ENCODE measurements at regions not wholly inside any gene's neighbourhood (a gene's known extent, or its start where the extent isn't known, plus 50 kb on each side); places are given as distances from the start of the nearest gene placed in this dataset.
"Not testable (repeated sequence)": the region's sequence is repeated elsewhere in the genome, so short reads cannot be mapped to it uniquely, and the experiment has no call there.

DNA sequence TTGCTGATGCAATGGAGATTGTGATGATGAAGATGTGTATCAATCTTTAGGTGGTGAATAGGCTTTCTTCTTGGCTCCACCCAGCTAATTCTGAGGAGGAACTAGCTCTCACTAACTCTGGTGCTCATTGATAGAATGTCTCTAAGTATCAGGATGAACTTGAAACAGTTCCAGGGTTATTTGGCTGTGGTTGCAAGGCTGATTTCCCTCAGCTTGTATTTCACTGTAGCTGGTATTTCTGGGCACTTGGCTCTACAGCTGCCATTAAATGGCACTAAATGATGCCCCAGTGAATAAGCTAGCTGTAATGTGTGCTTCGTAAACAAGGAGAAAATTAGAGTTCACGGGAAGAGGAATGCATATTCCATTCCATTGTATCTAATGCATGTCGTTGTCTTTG lies 241.2 kb downstream of the RPIA start:
- no peak for DNase-seq (ENCODE audit: low read depth)
- TF ChIP-seq, protein P1, sequence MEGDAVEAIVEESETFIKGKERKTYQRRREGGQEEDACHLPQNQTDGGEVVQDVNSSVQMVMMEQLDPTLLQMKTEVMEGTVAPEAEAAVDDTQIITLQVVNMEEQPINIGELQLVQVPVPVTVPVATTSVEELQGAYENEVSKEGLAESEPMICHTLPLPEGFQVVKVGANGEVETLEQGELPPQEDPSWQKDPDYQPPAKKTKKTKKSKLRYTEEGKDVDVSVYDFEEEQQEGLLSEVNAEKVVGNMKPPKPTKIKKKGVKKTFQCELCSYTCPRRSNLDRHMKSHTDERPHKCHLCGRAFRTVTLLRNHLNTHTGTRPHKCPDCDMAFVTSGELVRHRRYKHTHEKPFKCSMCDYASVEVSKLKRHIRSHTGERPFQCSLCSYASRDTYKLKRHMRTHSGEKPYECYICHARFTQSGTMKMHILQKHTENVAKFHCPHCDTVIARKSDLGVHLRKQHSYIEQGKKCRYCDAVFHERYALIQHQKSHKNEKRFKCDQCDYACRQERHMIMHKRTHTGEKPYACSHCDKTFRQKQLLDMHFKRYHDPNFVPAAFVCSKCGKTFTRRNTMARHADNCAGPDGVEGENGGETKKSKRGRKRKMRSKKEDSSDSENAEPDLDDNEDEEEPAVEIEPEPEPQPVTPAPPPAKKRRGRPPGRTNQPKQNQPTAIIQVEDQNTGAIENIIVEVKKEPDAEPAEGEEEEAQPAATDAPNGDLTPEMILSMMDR (IDR thresholded peaks at IDR 0.05; ENCODE audit: insufficient read depth, low read depth, low read length, missing control alignments): no peak
- H3K4me3 ChIP-seq (ENCODE audit: low read length): no peak overlapping the region

DNA sequence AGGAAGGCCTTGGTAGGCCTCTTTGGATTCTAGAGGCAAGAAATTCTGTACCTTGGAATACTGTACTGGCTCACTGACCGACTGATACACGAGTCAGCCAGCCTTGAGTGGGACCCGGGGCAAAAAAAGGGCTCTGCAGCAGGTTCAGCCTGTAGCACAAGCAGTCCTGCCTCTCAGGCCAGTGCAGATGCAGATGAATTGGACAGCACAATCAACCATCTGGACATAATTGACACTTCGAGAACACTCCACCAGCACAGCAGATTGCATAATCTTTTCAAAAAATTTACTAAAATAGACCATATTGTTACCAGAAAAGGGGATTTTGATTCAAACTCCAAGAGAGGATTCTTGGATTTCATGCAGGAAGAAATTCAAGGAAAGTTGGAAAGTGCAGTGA lies 241.6 kb downstream of the RPIA start:
- DNase-seq (ENCODE audit: low read depth): no peak
- H3K4me3 ChIP-seq (ENCODE audit: low read length): no peak overlapping the region
- TF ChIP-seq, protein P1 (IDR thresholded peaks at IDR 0.05; ENCODE audit: insufficient read depth, low read depth, low read length, missing control alignments): no peak

DNA sequence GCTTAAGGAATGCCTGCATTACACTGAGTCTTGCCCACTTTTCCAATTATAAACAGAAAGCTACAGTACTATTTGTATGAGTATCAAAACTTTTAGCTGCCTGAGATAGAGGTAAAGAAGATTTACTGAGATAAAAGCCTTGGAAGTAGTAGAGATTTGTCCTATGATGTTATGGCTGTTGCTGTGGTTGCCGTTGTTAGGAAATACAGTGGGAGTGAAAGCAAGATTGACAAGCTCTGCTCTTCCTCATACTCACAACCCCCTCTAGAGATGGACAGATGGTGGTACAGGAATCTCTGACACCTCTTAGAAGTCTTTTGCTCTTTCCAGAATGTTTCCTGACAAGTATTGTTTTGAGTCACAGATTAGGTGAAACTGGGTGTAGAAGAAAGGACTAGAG lies 242.5 kb downstream of the RPIA start:
- TF ChIP-seq, protein P1 (IDR thresholded peaks at IDR 0.05; ENCODE audit: insufficient read depth, low read depth, low read length, missing control alignments): no peak
- H3K4me3 ChIP-seq (ENCODE audit: low read length): no peak overlapping the region
- DNase-seq (ENCODE audit: low read depth): peak; percentile 12

DNA sequence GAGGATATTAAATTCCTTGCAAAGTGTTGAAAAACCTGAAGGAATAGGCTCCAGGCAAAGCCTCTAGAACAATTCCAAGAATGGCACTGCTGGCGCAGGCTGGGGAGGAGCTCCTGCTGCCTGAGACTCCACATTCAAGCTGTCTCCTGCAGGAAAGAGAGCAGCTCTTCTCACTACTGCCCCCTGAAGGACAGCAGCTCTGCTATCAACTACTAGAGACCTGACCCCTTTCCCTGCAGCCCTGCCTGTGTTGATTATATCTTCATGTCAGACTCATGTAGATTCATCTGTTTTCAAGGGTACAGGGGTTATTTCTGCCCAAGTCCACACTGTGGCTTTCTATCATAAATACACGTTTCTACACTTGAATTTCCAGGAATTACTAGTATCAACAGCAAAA lies 249.7 kb downstream of the RPIA start:
- DNase-seq (ENCODE audit: low read depth): peak; percentile 28
- not testable (repeated sequence) for H3K4me3 ChIP-seq (ENCODE audit: low read length)
- TF ChIP-seq, protein P1 (IDR thresholded peaks at IDR 0.05; ENCODE audit: insufficient read depth, low read depth, low read length, missing control alignments): peak; percentile 19

DNA sequence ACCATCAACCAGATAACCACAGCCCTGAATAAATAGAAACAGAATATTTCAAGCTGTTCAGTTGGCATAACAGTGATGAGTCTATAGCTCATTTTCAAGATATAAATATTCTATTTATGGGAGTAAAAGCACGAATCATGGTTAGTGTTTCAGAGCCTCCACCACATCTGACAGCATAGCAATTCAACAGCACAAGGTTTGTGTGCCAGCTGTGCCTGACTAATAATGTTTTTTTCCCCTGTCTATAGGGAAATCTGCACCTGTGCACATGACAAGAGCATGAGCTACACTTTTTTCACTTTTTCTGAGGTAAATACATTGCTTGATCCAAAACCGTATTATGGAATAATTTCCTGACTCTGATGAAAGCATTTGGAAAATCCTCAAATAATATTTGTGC lies 251.3 kb downstream of the RPIA start:
- TF ChIP-seq, protein P1 (IDR thresholded peaks at IDR 0.05; ENCODE audit: insufficient read depth, low read depth, low read length, missing control alignments): no peak
- DNase-seq (ENCODE audit: low read depth): no peak

DNA sequence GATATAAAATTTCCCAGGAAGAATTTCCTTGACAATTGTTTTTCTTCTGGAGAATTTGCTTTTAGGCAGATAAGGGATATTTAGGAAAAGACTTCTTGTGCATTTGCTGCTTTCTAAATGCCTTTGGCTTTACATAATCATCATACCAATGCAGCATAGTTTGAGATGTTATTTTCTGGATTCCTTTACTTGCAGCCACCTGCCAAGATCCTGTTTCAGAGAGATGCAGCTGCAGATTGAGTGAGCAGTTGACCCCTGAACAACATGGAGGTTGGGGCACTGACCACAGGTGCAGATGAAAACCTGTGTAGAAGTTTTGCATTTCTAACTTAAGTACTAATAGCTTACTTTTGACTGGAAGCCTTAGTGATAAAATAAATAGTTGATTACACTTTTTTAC lies 257.9 kb downstream of the RPIA start:
- no peak for DNase-seq (ENCODE audit: low read depth)
- no peak overlapping the region for H3K4me3 ChIP-seq (ENCODE audit: low read length)
- TF ChIP-seq, protein P1 (IDR thresholded peaks at IDR 0.05; ENCODE audit: insufficient read depth, low read depth, low read length, missing control alignments): no peak

More for the DNA sequence above, 251.3 kb downstream of the RPIA start:
- no peak overlapping the region for H3K4me3 ChIP-seq (ENCODE audit: low read length)

DNA sequence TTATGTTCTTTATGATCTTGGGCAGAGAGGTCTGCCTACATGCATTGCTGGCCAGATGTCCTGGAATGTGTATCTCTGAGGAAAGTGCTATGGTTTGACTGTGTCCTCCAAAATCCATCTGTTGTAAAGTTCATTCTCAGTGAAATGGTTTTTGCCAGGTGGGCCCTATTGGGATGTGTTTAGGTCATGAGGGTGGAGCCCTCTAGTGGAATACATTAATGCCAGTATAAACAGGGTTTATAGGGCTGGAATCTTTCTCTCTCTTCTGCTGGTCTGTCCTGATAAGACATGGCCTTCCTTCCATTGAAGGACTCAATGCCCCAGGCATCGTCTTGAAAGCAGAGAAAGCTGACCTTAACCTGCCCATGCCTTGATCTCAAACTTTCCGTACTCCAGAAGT lies 258.5 kb downstream of the RPIA start:
- no peak overlapping the region for H3K4me3 ChIP-seq (ENCODE audit: low read length)
- TF ChIP-seq, protein P1 (IDR thresholded peaks at IDR 0.05; ENCODE audit: insufficient read depth, low read depth, low read length, missing control alignments): peak; percentile 20
- DNase-seq (ENCODE audit: low read depth): peak; percentile 15
